PFSK-1 (cell line): ENCODE measurements at regions not wholly inside any gene's neighbourhood (a gene's known extent, or its start where the extent isn't known, plus 50 kb on each side); places are given as distances from the start of the nearest gene placed in this dataset.

Experiments
- FOXP2 ChIP-seq: optimal IDR thresholded peaks from 2 replicates; pipeline ENCODE3; 2011; ENCODE audit warnings: borderline replicate concordance, control low read depth, inconsistent platforms; ENCODE audit not compliant: insufficient read depth; ENCODE audit errors: extremely low read length, extremely low read depth
- POLR2AphosphoS5 ChIP-seq: IDR thresholded peaks from 2 replicates; pipeline ENCODE4 v1.6.1; 2012; ENCODE audit warnings: low read depth, mild to moderate bottlenecking, control low read depth, low read length, moderate library complexity
- SIN3A ChIP-seq: IDR thresholded peaks from 2 replicates; pipeline ENCODE4 v1.6.1; 2012; ENCODE audit warnings: mild to moderate bottlenecking, low read length, moderate library complexity, borderline replicate concordance; ENCODE audit not compliant: insufficient read depth
- TAF1 ChIP-seq: IDR thresholded peaks from 2 replicates; pipeline ENCODE4 v1.6.1; 2012; ENCODE audit warnings: low read length, control low read depth, borderline replicate concordance; ENCODE audit not compliant: insufficient read depth
- TF ChIP-seq, protein P1 (sequence below), 2 experiments: IDR thresholded peaks; 2 replicates each; pipeline versions ENCODE4 v1.6.1 to v1.8.0; 2011 to 2012; ENCODE audit warnings: low read depth in 2 of 2, low read length in 2 of 2, control low read depth in 1 of 2, inconsistent platforms in 1 of 2, mild to moderate bottlenecking in 1 of 2, moderate library complexity in 1 of 2; ENCODE audit not compliant: insufficient read depth in 1 of 2

- TF ChIP-seq, protein P1, sequence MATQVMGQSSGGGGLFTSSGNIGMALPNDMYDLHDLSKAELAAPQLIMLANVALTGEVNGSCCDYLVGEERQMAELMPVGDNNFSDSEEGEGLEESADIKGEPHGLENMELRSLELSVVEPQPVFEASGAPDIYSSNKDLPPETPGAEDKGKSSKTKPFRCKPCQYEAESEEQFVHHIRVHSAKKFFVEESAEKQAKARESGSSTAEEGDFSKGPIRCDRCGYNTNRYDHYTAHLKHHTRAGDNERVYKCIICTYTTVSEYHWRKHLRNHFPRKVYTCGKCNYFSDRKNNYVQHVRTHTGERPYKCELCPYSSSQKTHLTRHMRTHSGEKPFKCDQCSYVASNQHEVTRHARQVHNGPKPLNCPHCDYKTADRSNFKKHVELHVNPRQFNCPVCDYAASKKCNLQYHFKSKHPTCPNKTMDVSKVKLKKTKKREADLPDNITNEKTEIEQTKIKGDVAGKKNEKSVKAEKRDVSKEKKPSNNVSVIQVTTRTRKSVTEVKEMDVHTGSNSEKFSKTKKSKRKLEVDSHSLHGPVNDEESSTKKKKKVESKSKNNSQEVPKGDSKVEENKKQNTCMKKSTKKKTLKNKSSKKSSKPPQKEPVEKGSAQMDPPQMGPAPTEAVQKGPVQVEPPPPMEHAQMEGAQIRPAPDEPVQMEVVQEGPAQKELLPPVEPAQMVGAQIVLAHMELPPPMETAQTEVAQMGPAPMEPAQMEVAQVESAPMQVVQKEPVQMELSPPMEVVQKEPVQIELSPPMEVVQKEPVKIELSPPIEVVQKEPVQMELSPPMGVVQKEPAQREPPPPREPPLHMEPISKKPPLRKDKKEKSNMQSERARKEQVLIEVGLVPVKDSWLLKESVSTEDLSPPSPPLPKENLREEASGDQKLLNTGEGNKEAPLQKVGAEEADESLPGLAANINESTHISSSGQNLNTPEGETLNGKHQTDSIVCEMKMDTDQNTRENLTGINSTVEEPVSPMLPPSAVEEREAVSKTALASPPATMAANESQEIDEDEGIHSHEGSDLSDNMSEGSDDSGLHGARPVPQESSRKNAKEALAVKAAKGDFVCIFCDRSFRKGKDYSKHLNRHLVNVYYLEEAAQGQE (IDR thresholded peaks at IDR 0.05; ENCODE audit: insufficient read depth in 1 of 2, low read depth in 2 of 2, low read length in 2 of 2), result no peak
- TF ChIP-seq POLR2AphosphoS5, result no peak
- no peak for TF ChIP-seq SIN3A
- TF ChIP-seq TAF1, result no peak
- TF ChIP-seq FOXP2, result no peak
These were observed 165.8 kb downstream of the GADD45G start for GRCh38 chr9:89770531-89771174.
